ENCODE measurements at regions not wholly inside any gene's neighbourhood (a gene's known extent, or its start where the extent isn't known, plus 50 kb on each side); places are given as distances from the start of the nearest gene placed in this dataset.

GRCh38 chr1:9435153-9435636, 104.1 kb upstream of the SLC25A33 start:
- H3K36me3 Mint-ChIP-seq (ENCODE audit: low read depth): no peaks in the 10 kb centered on the region
- intact Hi-C loops (cut with DNase I, micrococcal nuclease): no loop called here
- ChIA-PET POLR2A (interaction anchor here (1.7 kb wide), 1 partner anchor 8 kb away, joined by 4 read pairs; no protein-coding TSS in a partner anchor), CTCF (no interaction called here)
- H3K9me3 Mint-ChIP-seq: no peaks in the 10 kb centered on the region
- TF ChIP-seq CTCF (IDR thresholded peaks at IDR 0.05): no peak
- no peak for DNase-seq
- no peak overlapping the region for H3K27ac ChIP-seq (ENCODE audit: low read depth in 1 of 2, low read length in 2 of 2)
- peaks cover under 1% of the 10 kb centered on the region for H3K4me1 Mint-ChIP-seq (ENCODE audit: low read depth)
- H3K4me1 ChIP-seq (ENCODE audit: insufficient read depth, low read length): no peaks in the 10 kb centered on the region
- no peaks in the 10 kb centered on the region for H3K27me3 ChIP-seq (ENCODE audit: control insufficient read depth in 1 of 2, insufficient read depth in 2 of 2, low read length in 2 of 2)
- peaks cover 4% of the 10 kb centered on the region for H3K27me3 Mint-ChIP-seq
- no peaks in the 10 kb centered on the region for H3K9me3 ChIP-seq (ENCODE audit: control insufficient read depth in 1 of 2, insufficient read depth in 1 of 2, low read length in 2 of 2)
- no peak overlapping the region for H3K4me3 ChIP-seq (ENCODE audit: low read length)
- ATAC-seq (ENCODE audit: poor library complexity): no peak
- H3K4me3 Mint-ChIP-seq: no peak overlapping the region
- H3K27ac Mint-ChIP-seq: no peak overlapping the region
- H3K36me3 ChIP-seq (ENCODE audit: insufficient read depth, low read length): no peaks in the 10 kb centered on the region

DNA sequence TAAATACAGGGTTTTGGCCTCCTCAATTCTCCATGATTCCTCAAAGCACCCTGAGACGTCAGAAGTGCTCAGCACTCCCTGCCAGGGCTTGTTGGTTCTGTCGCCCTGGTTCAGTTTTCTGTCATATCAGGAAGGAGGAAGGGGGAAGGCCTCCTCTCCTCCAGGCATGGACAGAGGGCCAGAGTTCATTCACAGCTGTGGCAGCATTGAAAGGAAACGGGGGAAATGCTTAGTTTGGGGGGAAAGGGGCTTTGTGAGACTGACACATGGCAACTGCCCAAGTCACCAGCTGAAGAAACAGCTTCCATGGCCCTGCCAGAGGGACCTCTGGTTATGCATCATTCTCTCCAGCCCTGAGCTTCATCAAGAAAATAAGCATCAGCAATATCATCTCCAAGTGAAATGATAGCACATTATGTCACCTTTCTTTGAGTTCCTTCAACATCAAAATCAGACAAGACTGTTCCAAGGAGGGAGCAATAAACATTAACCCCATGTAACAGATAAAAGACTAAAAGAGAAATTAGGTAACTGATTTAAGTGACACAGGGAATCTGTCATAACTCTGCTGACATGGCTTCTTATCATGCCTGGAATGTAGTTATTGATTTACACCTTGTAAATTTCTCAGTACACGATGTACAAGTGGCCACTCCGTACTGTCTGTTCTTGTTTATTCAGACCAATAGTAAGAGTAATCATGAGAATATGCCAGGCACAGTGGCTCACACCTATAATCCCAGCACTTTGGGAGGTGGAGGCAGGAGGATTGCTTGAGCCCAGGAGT, 103.2 kb upstream of the SLC25A33 start:
- Mint-ChIP-seq H3K9me3 (no peaks in the 10 kb centered on the region), H3K27ac (no peak overlapping the region), H3K27me3 (peaks cover 4% of the 10 kb centered on the region), H3K36me3 (ENCODE audit: low read depth) (no peaks in the 10 kb centered on the region), H3K4me3 (no peak overlapping the region), H3K4me1 (ENCODE audit: low read depth) (no peaks in the 10 kb centered on the region)
- no peak for DNase-seq
- ChIA-PET POLR2A (interaction anchor here (1.7 kb wide), 1 partner anchor 9 kb away, joined by 4 read pairs; no protein-coding TSS in a partner anchor), CTCF (no interaction called here)
- intact Hi-C loops (cut with DNase I, micrococcal nuclease): no loop called here
- Histone ChIP-seq H3K4me1 (ENCODE audit: insufficient read depth, low read length) (no peaks in the 10 kb centered on the region), H3K4me3 (ENCODE audit: low read length) (no peak overlapping the region), H3K9me3 (ENCODE audit: control insufficient read depth in 1 of 2, insufficient read depth in 1 of 2, low read length in 2 of 2) (no peaks in the 10 kb centered on the region), H3K27ac (ENCODE audit: low read depth in 1 of 2, low read length in 2 of 2) (no peak overlapping the region), H3K27me3 (ENCODE audit: control insufficient read depth in 1 of 2, insufficient read depth in 2 of 2, low read length in 2 of 2) (no peaks in the 10 kb centered on the region), H3K36me3 (ENCODE audit: insufficient read depth, low read length) (no peaks in the 10 kb centered on the region)
- no peak for ATAC-seq (ENCODE audit: poor library complexity)
- TF ChIP-seq CTCF (IDR thresholded peaks at IDR 0.05): no peak

GRCh38 chr1:9437961-9438430, 101.3 kb upstream of the SLC25A33 start:
- no peak for DNase-seq
- no peak overlapping the region for H3K27ac Mint-ChIP-seq
- H3K4me3 ChIP-seq (ENCODE audit: low read length): no peak overlapping the region
- H3K4me3 Mint-ChIP-seq: no peak overlapping the region
- intact Hi-C loops (cut with DNase I, micrococcal nuclease): no loop called here
- H3K4me1 ChIP-seq (ENCODE audit: insufficient read depth, low read length): no peaks in the 10 kb centered on the region
- no peaks in the 10 kb centered on the region for H3K27me3 ChIP-seq (ENCODE audit: control insufficient read depth in 1 of 2, insufficient read depth in 2 of 2, low read length in 2 of 2)
- H3K27me3 Mint-ChIP-seq: peaks cover 4% of the 10 kb centered on the region
- POLR2A ChIA-PET: no interaction called here
- H3K9me3 Mint-ChIP-seq: no peaks in the 10 kb centered on the region
- no peaks in the 10 kb centered on the region for H3K36me3 ChIP-seq (ENCODE audit: insufficient read depth, low read length)
- CTCF ChIA-PET: no interaction called here
- no peak overlapping the region for H3K27ac ChIP-seq (ENCODE audit: low read depth in 1 of 2, low read length in 2 of 2)
- no peaks in the 10 kb centered on the region for H3K4me1 Mint-ChIP-seq (ENCODE audit: low read depth)
- ATAC-seq (ENCODE audit: poor library complexity): no peak
- H3K36me3 Mint-ChIP-seq (ENCODE audit: low read depth): no peaks in the 10 kb centered on the region
- TF ChIP-seq CTCF (IDR thresholded peaks at IDR 0.05): no peak
- no peaks in the 10 kb centered on the region for H3K9me3 ChIP-seq (ENCODE audit: control insufficient read depth in 1 of 2, insufficient read depth in 1 of 2, low read length in 2 of 2)
